Keratinocyte (primary cell): ENCODE measurements at regions not wholly inside any gene's neighbourhood (a gene's known extent, or its start where the extent isn't known, plus 50 kb on each side); places are given as distances from the start of the nearest gene placed in this dataset.

Experiments used
- DNase-seq: peaks from one replicate; pipeline ENCODE4 v3.0.0-alpha.2; 2011; ENCODE audit warnings: low read depth, missing footprints, low spot score
- FAIRE-seq: peaks from 2 replicates; lab custom pipeline; 2011; peaks lifted over from hg19 to GRCh38; lab: Jason Lieb, UNC
- H2AFZ ChIP-seq: 2 replicates; pipeline ENCODE4 v1.6.0; 2012; ENCODE audit warnings: low read length, control low read depth, inconsistent platforms; ENCODE audit not compliant: control insufficient read depth
- H3K27ac ChIP-seq: 2 replicates; pipeline ENCODE4 v1.5.1; 2011; ENCODE audit warnings: low read length; ENCODE audit not compliant: control insufficient read depth, insufficient read depth
- H3K27me3 ChIP-seq: 3 replicates; pipeline ENCODE4 v1.6.0; 2011; ENCODE audit warnings: low read length; ENCODE audit not compliant: control insufficient read depth, insufficient read depth; ENCODE audit errors: extremely low read depth
- H3K36me3 ChIP-seq, 2 experiments: 2 replicates in 1 of 2; 3 replicates in 1 of 2; pipeline ENCODE4 v1.5.1; 2011; ENCODE audit warnings: low read length in 2 of 2, mild to moderate bottlenecking in 1 of 2; ENCODE audit not compliant: control insufficient read depth in 2 of 2, insufficient read depth in 2 of 2; ENCODE audit errors: extremely low read depth in 1 of 2
- H3K4me1 ChIP-seq: 3 replicates; pipeline ENCODE4 v1.5.1; 2011; ENCODE audit warnings: low read length; ENCODE audit not compliant: control insufficient read depth, insufficient read depth; ENCODE audit errors: extremely low read depth
- H3K4me2 ChIP-seq: 3 replicates; pipeline ENCODE4 v1.6.0; 2011; ENCODE audit warnings: low read depth, low read length; ENCODE audit not compliant: control insufficient read depth, insufficient read depth; ENCODE audit errors: extremely low read depth
- H3K4me3 ChIP-seq, 3 experiments: fragments of 200-600 bp in 1 of 3; sonication (generic) in 1 of 3; 2 replicates in 2 of 3; 3 replicates in 1 of 3; pipeline ENCODE4 v1.5.1; 2011 to 2016; ENCODE audit warnings: low read length in 3 of 3, mild to moderate bottlenecking in 3 of 3, control low read depth in 2 of 3, inconsistent platforms in 1 of 3, low read depth in 1 of 3, mixed read lengths in 1 of 3, mixed run types in 1 of 3, moderate library complexity in 1 of 3; ENCODE audit not compliant: control insufficient read depth in 2 of 3, insufficient read depth in 2 of 3; ENCODE audit errors: extremely low read depth in 1 of 3
- H3K79me2 ChIP-seq: 2 replicates; pipeline ENCODE4 v1.6.0; 2012; ENCODE audit warnings: low read length; ENCODE audit not compliant: control insufficient read depth, insufficient read depth
- H3K9ac ChIP-seq: 3 replicates; pipeline ENCODE4 v1.6.0; 2011; ENCODE audit warnings: low read length; ENCODE audit not compliant: control insufficient read depth, insufficient read depth; ENCODE audit errors: extremely low read depth
- H3K9me1 ChIP-seq: 3 replicates; pipeline ENCODE4 v1.6.0; 2011; ENCODE audit warnings: low read length; ENCODE audit not compliant: control insufficient read depth, insufficient read depth; ENCODE audit errors: extremely low read depth
- H3K9me3 ChIP-seq: 2 replicates; pipeline ENCODE4 v1.5.1; 2012; ENCODE audit warnings: low read depth, low read length; ENCODE audit not compliant: control insufficient read depth
- H4K20me1 ChIP-seq: 3 replicates; pipeline ENCODE4 v1.6.0; 2011; ENCODE audit warnings: low read length; ENCODE audit not compliant: control insufficient read depth, insufficient read depth; ENCODE audit errors: extremely low read depth
- EZH2 ChIP-seq: IDR thresholded peaks from one replicate; pipeline ENCODE4 v1.6.1; 2012; ENCODE audit warnings: inconsistent platforms, mild to moderate bottlenecking, low read length, moderate library complexity
- dilution Hi-C: fragments of 300-500 bp; cut with MboI; formaldehyde crosslinking; loops from one replicate; pipeline ENCODE4 v1.7.0; 2020; ENCODE audit warnings: low sequenced_read_pairs; ENCODE audit not compliant: extremely low pct_ligation_motif_present
- TF ChIP-seq, protein P1 (sequence below), 3 experiments: IDR thresholded peaks in 1 of 3; conservative IDR thresholded peaks in 1 of 3; optimal IDR thresholded peaks in 1 of 3; 2 replicates in 2 of 3; 3 replicates in 1 of 3; pipeline versions ENCODE3 to v1.5.1; 2011; ENCODE audit warnings: low read length in 3 of 3, mild to moderate bottlenecking in 3 of 3, moderate library complexity in 2 of 3, control low read depth in 1 of 3, inconsistent platforms in 1 of 3; ENCODE audit not compliant: insufficient read depth in 2 of 3; ENCODE audit errors: extremely low read depth in 1 of 3

DNA sequence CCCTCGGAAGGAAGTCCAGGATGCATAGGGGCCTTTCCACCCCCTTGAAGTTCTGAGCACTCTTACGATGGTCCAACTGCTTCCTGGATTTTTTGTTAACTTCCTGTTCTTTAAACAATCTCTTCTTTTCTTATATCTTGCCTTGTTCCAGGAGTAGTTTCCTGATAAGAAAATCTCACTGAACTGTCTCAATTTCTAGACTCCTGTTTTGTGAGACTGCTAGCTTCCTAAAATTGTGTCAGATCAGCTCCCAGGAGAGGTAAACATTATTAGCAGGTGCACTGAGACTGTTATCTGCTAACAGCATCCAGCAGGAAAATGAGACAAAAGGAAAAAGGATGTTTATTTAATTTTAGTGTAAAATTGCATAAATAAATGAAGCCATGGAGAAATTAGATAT lies 106.2 kb upstream of the PITRM1 start:
- no peaks in the 10 kb centered on the region for H3K4me1 ChIP-seq
- H3K36me3 ChIP-seq: no peaks in the 10 kb centered on the region
- no peak overlapping the region for H3K4me3 ChIP-seq
- no peak overlapping the region for H3K27ac ChIP-seq
- H2AFZ ChIP-seq: no peak overlapping the region
- H4K20me1 ChIP-seq: no peaks in the 10 kb centered on the region
- no peak overlapping the region for H3K9ac ChIP-seq
- H3K27me3 ChIP-seq: no peaks in the 10 kb centered on the region
- TF ChIP-seq EZH2: no peak
- dilution Hi-C loops: no loop called here
- no peaks in the 10 kb centered on the region for H3K79me2 ChIP-seq
- FAIRE-seq (no peak), DNase-seq (no peak)
- H3K9me1 ChIP-seq: no peaks in the 10 kb centered on the region
- H3K4me2 ChIP-seq: no peak overlapping the region
- H3K9me3 ChIP-seq: no peaks in the 10 kb centered on the region

DNA sequence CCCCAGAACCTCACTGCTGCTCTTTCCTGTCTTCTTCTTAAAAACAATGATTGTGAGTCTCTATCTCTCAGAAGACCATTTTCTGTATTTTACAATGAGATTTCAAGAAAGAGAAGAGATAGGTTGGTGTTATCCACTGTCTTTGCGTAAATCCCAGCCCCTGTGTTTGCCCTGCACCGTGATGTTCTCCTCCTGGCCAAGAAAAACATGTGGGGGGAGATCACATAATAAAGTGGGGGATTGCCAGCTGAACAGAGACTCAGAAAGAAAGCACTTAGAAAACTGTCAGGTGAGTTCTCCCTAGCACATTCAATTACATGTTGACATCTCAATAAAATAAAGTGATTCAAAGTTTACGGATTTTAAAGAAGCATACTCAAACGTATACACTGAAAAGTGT lies 105.0 kb upstream of the PITRM1 start:
- TF ChIP-seq EZH2: no peak
- TF ChIP-seq, protein P1, sequence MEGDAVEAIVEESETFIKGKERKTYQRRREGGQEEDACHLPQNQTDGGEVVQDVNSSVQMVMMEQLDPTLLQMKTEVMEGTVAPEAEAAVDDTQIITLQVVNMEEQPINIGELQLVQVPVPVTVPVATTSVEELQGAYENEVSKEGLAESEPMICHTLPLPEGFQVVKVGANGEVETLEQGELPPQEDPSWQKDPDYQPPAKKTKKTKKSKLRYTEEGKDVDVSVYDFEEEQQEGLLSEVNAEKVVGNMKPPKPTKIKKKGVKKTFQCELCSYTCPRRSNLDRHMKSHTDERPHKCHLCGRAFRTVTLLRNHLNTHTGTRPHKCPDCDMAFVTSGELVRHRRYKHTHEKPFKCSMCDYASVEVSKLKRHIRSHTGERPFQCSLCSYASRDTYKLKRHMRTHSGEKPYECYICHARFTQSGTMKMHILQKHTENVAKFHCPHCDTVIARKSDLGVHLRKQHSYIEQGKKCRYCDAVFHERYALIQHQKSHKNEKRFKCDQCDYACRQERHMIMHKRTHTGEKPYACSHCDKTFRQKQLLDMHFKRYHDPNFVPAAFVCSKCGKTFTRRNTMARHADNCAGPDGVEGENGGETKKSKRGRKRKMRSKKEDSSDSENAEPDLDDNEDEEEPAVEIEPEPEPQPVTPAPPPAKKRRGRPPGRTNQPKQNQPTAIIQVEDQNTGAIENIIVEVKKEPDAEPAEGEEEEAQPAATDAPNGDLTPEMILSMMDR (optimal IDR thresholded peaks at IDR 0.05 in 1 of 3, IDR thresholded peaks at IDR 0.05 in 1 of 3, conservative IDR thresholded peaks at IDR 0.05 in 1 of 3; ENCODE audit: extremely low read depth in 1 of 3, insufficient read depth in 2 of 3, low read length in 3 of 3): no peak
- Histone ChIP-seq H3K9me3 (no peaks in the 10 kb centered on the region), H3K27ac (no peak overlapping the region), H3K79me2 (no peaks in the 10 kb centered on the region), H4K20me1 (no peaks in the 10 kb centered on the region), H3K4me1 (no peaks in the 10 kb centered on the region), H3K36me3 (no peaks in the 10 kb centered on the region), H3K4me3 (no peak overlapping the region), H3K9me1 (no peaks in the 10 kb centered on the region), H3K27me3 (no peaks in the 10 kb centered on the region), H3K4me2 (no peak overlapping the region), H2AFZ (no peak overlapping the region), H3K9ac (no peak overlapping the region)
- dilution Hi-C loops: no loop called here
- FAIRE-seq (no peak), DNase-seq (no peak)

DNA sequence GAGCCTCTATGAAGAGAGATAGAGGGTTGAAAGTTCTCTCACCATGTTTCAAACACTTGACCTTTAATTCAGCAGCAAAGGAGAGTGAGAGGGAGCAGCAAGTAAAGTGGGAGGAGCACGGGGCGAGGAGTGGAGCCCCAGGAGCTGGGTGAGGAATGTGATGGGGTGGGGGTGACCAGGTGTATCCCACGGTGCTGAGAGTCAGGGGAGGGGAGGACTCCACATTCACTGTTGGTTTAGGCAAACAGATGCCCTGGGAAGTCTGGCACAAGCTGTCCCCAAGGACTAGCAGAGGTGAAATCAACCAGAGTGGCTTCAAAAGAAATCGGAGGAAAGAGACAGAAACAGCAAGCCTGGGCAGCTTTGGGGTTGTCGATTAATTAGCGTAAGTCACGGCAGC lies 101.8 kb upstream of the PITRM1 start:
- Histone ChIP-seq H3K36me3 (no peaks in the 10 kb centered on the region), H4K20me1 (no peaks in the 10 kb centered on the region), H3K9ac (no peak overlapping the region), H3K4me3 (no peak overlapping the region), H3K4me1 (no peaks in the 10 kb centered on the region), H3K27me3 (peaks cover 4% of the 10 kb centered on the region), H3K79me2 (no peaks in the 10 kb centered on the region), H3K4me2 (no peak overlapping the region), H3K9me3 (no peaks in the 10 kb centered on the region), H3K27ac (no peak overlapping the region), H2AFZ (no peak overlapping the region), H3K9me1 (no peaks in the 10 kb centered on the region)
- dilution Hi-C loops: no loop called here
- DNase-seq (no peak), FAIRE-seq (no peak)
- TF ChIP-seq, protein P1 (optimal IDR thresholded peaks at IDR 0.05 in 1 of 3, IDR thresholded peaks at IDR 0.05 in 1 of 3, conservative IDR thresholded peaks at IDR 0.05 in 1 of 3; ENCODE audit: extremely low read depth in 1 of 3, insufficient read depth in 2 of 3, low read length in 3 of 3): no peak
- TF ChIP-seq EZH2: no peak
